ENCODE measurements at regions not wholly inside any gene's neighbourhood (a gene's known extent, or its start where the extent isn't known, plus 50 kb on each side); places are given as distances from the start of the nearest gene placed in this dataset.

DNA sequence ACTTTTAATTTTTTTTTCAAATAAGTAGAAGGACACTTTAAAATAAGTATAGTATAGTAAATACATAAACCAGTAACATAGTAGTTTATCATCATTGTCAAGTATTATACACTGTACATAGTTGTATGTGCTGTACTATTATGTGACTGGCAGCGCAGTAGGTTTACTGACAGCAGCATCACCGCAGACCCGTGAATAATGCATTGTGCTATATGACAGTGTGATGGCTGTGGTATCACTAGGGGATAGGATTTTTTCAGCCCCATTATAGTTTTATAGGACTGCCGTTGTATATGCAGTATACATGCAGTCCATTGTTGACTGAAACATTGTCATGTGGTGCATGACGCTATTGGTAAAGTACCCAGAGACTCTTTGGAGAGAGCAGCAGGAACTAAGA, 306.5 kb downstream of the SQOR start:
- no peak for TF ChIP-seq HNF4A (conservative IDR thresholded peaks at IDR 0.05)
- TF ChIP-seq EGR1 (IDR thresholded peaks at IDR 0.05; ENCODE audit: low read depth in 2 of 2), result no peak
- no peak for TF ChIP-seq JUND (IDR thresholded peaks at IDR 0.05)
- TF ChIP-seq NR2F2 (IDR thresholded peaks at IDR 0.05), result no peak
- TF ChIP-seq, protein P1, sequence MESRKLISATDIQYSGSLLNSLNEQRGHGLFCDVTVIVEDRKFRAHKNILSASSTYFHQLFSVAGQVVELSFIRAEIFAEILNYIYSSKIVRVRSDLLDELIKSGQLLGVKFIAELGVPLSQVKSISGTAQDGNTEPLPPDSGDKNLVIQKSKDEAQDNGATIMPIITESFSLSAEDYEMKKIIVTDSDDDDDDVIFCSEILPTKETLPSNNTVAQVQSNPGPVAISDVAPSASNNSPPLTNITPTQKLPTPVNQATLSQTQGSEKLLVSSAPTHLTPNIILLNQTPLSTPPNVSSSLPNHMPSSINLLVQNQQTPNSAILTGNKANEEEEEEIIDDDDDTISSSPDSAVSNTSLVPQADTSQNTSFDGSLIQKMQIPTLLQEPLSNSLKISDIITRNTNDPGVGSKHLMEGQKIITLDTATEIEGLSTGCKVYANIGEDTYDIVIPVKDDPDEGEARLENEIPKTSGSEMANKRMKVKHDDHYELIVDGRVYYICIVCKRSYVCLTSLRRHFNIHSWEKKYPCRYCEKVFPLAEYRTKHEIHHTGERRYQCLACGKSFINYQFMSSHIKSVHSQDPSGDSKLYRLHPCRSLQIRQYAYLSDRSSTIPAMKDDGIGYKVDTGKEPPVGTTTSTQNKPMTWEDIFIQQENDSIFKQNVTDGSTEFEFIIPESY (IDR thresholded peaks at IDR 0.05), result no peak
- no peak for TF ChIP-seq RXRA (IDR thresholded peaks at IDR 0.05)
- TF ChIP-seq, protein P2, sequence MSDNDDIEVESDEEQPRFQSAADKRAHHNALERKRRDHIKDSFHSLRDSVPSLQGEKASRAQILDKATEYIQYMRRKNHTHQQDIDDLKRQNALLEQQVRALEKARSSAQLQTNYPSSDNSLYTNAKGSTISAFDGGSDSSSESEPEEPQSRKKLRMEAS (IDR thresholded peaks at IDR 0.05), result no peak
- no peak for TF ChIP-seq TAF1 (conservative IDR thresholded peaks at IDR 0.05)
- TF ChIP-seq FOXA2 (IDR thresholded peaks at IDR 0.05), result no peak
- TF ChIP-seq, protein P3, sequence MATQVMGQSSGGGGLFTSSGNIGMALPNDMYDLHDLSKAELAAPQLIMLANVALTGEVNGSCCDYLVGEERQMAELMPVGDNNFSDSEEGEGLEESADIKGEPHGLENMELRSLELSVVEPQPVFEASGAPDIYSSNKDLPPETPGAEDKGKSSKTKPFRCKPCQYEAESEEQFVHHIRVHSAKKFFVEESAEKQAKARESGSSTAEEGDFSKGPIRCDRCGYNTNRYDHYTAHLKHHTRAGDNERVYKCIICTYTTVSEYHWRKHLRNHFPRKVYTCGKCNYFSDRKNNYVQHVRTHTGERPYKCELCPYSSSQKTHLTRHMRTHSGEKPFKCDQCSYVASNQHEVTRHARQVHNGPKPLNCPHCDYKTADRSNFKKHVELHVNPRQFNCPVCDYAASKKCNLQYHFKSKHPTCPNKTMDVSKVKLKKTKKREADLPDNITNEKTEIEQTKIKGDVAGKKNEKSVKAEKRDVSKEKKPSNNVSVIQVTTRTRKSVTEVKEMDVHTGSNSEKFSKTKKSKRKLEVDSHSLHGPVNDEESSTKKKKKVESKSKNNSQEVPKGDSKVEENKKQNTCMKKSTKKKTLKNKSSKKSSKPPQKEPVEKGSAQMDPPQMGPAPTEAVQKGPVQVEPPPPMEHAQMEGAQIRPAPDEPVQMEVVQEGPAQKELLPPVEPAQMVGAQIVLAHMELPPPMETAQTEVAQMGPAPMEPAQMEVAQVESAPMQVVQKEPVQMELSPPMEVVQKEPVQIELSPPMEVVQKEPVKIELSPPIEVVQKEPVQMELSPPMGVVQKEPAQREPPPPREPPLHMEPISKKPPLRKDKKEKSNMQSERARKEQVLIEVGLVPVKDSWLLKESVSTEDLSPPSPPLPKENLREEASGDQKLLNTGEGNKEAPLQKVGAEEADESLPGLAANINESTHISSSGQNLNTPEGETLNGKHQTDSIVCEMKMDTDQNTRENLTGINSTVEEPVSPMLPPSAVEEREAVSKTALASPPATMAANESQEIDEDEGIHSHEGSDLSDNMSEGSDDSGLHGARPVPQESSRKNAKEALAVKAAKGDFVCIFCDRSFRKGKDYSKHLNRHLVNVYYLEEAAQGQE (IDR thresholded peaks at IDR 0.05), result no peak
- TF ChIP-seq, protein P4, sequence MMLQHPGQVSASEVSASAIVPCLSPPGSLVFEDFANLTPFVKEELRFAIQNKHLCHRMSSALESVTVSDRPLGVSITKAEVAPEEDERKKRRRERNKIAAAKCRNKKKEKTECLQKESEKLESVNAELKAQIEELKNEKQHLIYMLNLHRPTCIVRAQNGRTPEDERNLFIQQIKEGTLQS (IDR thresholded peaks at IDR 0.05), result no peak
- TF ChIP-seq YY1 (IDR thresholded peaks at IDR 0.05), result no peak
- TF ChIP-seq HNF4G (IDR thresholded peaks at IDR 0.05), result no peak
- no peak for TF ChIP-seq SP1 (IDR thresholded peaks at IDR 0.05)
- TF ChIP-seq, protein P5, sequence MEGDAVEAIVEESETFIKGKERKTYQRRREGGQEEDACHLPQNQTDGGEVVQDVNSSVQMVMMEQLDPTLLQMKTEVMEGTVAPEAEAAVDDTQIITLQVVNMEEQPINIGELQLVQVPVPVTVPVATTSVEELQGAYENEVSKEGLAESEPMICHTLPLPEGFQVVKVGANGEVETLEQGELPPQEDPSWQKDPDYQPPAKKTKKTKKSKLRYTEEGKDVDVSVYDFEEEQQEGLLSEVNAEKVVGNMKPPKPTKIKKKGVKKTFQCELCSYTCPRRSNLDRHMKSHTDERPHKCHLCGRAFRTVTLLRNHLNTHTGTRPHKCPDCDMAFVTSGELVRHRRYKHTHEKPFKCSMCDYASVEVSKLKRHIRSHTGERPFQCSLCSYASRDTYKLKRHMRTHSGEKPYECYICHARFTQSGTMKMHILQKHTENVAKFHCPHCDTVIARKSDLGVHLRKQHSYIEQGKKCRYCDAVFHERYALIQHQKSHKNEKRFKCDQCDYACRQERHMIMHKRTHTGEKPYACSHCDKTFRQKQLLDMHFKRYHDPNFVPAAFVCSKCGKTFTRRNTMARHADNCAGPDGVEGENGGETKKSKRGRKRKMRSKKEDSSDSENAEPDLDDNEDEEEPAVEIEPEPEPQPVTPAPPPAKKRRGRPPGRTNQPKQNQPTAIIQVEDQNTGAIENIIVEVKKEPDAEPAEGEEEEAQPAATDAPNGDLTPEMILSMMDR (IDR thresholded peaks at IDR 0.05; ENCODE audit: low read depth, low read length, missing input control), result no peak
- no peak for TF ChIP-seq RAD21 (IDR thresholded peaks at IDR 0.05)
- TF ChIP-seq FOXA1 (IDR thresholded peaks at IDR 0.05), result no peak
- TF ChIP-seq GABPA (IDR thresholded peaks at IDR 0.05 in 1 of 2, conservative IDR thresholded peaks at IDR 0.05 in 1 of 2), result no peak

More for the DNA sequence above, 306.5 kb downstream of the SQOR start:
- no peak overlapping the region for H3K27ac ChIP-seq (ENCODE audit: low read depth in 1 of 2, low read length in 2 of 2)
- no peak for DNase-seq (ENCODE audit: low spot score)
- no peaks in the 10 kb centered on the region for H3K36me3 ChIP-seq (ENCODE audit: control insufficient read depth in 4 of 4, insufficient read depth in 3 of 4, low read depth in 1 of 4, low read length in 3 of 4)
- no peak overlapping the region for H3K4me3 ChIP-seq (ENCODE audit: low read depth in 1 of 3, low read length in 3 of 3)
- H3K4me1 ChIP-seq (ENCODE audit: control insufficient read depth in 4 of 4, insufficient read depth in 4 of 4, low read length in 3 of 4), result no peaks in the 10 kb centered on the region
- H3K9me3 ChIP-seq (ENCODE audit: control insufficient read depth in 4 of 4, low read length in 3 of 4), result no peaks in the 10 kb centered on the region
- no peak overlapping the region for H3K9ac ChIP-seq (ENCODE audit: low read depth in 1 of 2, low read length in 2 of 2)
- 91% methylated on average over 5 of the region's 5 CpGs for WGBS
- no peaks in the 10 kb centered on the region for H3K27me3 ChIP-seq (ENCODE audit: control insufficient read depth in 4 of 4, insufficient read depth in 4 of 4, low read length in 3 of 4)
